Uterus (tissue), 2 donors: ENCODE measurements at regions not wholly inside any gene's neighbourhood (a gene's known extent, or its start where the extent isn't known, plus 50 kb on each side); places are given as distances from the start of the nearest gene placed in this dataset.

ENCODE experiments used
- CTCF ChIP-seq, 4 experiments: fragments of 200-600 bp in 2 of 4; fragments of 450-650 bp in 2 of 4; sonication (generic) in 2 of 4; IDR thresholded peaks; one replicate each; pipeline ENCODE4 v1.5.1; 2016 to 2019; ENCODE audit warnings: antibody characterized with exemption in 4 of 4, mild to moderate bottlenecking in 2 of 4, moderate library complexity in 1 of 4
- POLR2A ChIP-seq, 2 donors: fragments of 450-650 bp; IDR thresholded peaks; one replicate each; pipeline ENCODE4 v1.6.1; 2016; ENCODE audit warnings: antibody characterized with exemption in 2 of 2, mild to moderate bottlenecking in 1 of 2, moderate library complexity in 1 of 2

GRCh38 chr5:23684103-23684502 is 176.7 kb downstream of the PRDM9 start:
- TF ChIP-seq CTCF (IDR thresholded peaks at IDR 0.05) (no peak), POLR2A (IDR thresholded peaks at IDR 0.05) (no peak)
